Osteoblast (primary cell): ENCODE measurements at regions not wholly inside any gene's neighbourhood (a gene's known extent, or its start where the extent isn't known, plus 50 kb on each side); places are given as distances from the start of the nearest gene placed in this dataset.

ENCODE experiments used
- DNase-seq: peaks from one replicate; pipeline ENCODE4 v3.0.0; 2011; ENCODE audit warnings: low spot score, mixed read lengths; ENCODE audit not compliant: insufficient read length; ENCODE audit errors: missing footprints
- H2AFZ ChIP-seq: 2 replicates; pipeline ENCODE4 v1.6.0; 2011; ENCODE audit warnings: mild to moderate bottlenecking, low read length
- H3K27ac ChIP-seq: 2 replicates; pipeline ENCODE4 v1.5.1; 2011; ENCODE audit warnings: mild to moderate bottlenecking, low read depth, low read length, moderate library complexity
- H3K27me3 ChIP-seq: 2 replicates; pipeline ENCODE4 v1.6.0; 2012; ENCODE audit warnings: mild to moderate bottlenecking, control low read depth, inconsistent platforms, low read length, moderate library complexity; ENCODE audit not compliant: insufficient read depth
- H3K36me3 ChIP-seq: 2 replicates; pipeline ENCODE4 v1.5.1; 2011; ENCODE audit warnings: mild to moderate bottlenecking, low read length, control low read depth, moderate library complexity; ENCODE audit not compliant: insufficient read depth
- H3K4me1 ChIP-seq: 2 replicates; pipeline ENCODE4 v1.5.1; 2011; ENCODE audit warnings: mild to moderate bottlenecking, low read length, control low read depth, moderate library complexity; ENCODE audit not compliant: insufficient read depth
- H3K4me2 ChIP-seq: 2 replicates; pipeline ENCODE4 v1.6.0; 2011; ENCODE audit warnings: mild to moderate bottlenecking, low read length; ENCODE audit not compliant: insufficient read depth
- H3K4me3 ChIP-seq: fragments of 200-600 bp; sonication (generic); 3 replicates; pipeline ENCODE4 v1.5.1; 2012; ENCODE audit warnings: mild to moderate bottlenecking, low read length, inconsistent platforms; ENCODE audit not compliant: insufficient read depth
- H3K79me2 ChIP-seq: 2 replicates; pipeline ENCODE4 v1.6.0; 2012; ENCODE audit warnings: mild to moderate bottlenecking, low read length, control low read depth, inconsistent platforms; ENCODE audit not compliant: insufficient read depth
- H3K9me3 ChIP-seq: 2 replicates; pipeline ENCODE4 v1.5.1; 2011; ENCODE audit warnings: low read depth, low read length, control low read depth
- H4K20me1 ChIP-seq: 2 replicates; pipeline ENCODE4 v1.6.0; 2012; ENCODE audit warnings: mild to moderate bottlenecking, low read length, control low read depth; ENCODE audit not compliant: insufficient read depth
- CTCF ChIP-seq: IDR thresholded peaks from 2 replicates; pipeline ENCODE4 v1.5.1; 2011; ENCODE audit warnings: mild to moderate bottlenecking, low read depth, low read length, moderate library complexity; ENCODE audit errors: extremely low read depth

GRCh38 chr4:156193106-156193505 lies 239.4 kb upstream of the CTSO start:
- H4K20me1 ChIP-seq, result no peaks in the 10 kb centered on the region
- TF ChIP-seq CTCF, result no peak
- H3K27ac ChIP-seq, result no peak overlapping the region
- H3K79me2 ChIP-seq, result no peaks in the 10 kb centered on the region
- no peak overlapping the region for H2AFZ ChIP-seq
- H3K4me3 ChIP-seq, result no peak overlapping the region
- H3K27me3 ChIP-seq, result no peaks in the 10 kb centered on the region
- H3K36me3 ChIP-seq, result no peaks in the 10 kb centered on the region
- H3K4me2 ChIP-seq, result no peak overlapping the region
- DNase-seq, result no peak
- no peaks in the 10 kb centered on the region for H3K9me3 ChIP-seq
- peaks cover 2% of the 10 kb centered on the region for H3K4me1 ChIP-seq

DNA sequence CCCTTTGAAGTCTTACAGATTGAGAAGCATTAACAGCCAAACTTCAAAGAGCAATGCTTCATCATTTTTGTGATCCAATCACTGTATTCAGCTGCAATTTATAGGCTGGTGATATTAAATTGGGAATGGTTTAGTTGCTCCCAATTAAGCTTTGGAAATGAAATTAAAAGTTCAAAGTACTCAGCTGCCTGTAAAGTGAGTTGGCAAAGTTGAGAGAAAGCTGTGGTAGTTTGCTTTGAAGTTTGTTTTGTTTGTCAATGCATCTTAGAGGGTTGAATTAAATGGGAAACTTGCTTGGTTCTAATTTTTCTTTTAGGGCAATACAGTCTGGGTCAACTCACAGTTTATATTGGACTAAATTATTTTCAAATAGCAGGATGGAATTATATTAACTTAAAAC lies 238.4 kb upstream of the CTSO start:
- Histone ChIP-seq H4K20me1 (no peaks in the 10 kb centered on the region), H3K36me3 (no peaks in the 10 kb centered on the region), H3K4me2 (no peak overlapping the region), H3K27ac (no peak overlapping the region), H3K79me2 (no peaks in the 10 kb centered on the region), H3K4me3 (no peak overlapping the region), H3K4me1 (peaks cover 2% of the 10 kb centered on the region), H3K9me3 (no peaks in the 10 kb centered on the region), H2AFZ (no peak overlapping the region), H3K27me3 (no peaks in the 10 kb centered on the region)
- no peak for TF ChIP-seq CTCF
- DNase-seq, result no peak

GRCh38 chr4:156191044-156191781 lies 237.5 kb upstream of the CTSO start:
- H3K27me3 ChIP-seq, result no peaks in the 10 kb centered on the region
- H4K20me1 ChIP-seq, result no peaks in the 10 kb centered on the region
- TF ChIP-seq CTCF, result no peak
- no peak overlapping the region for H3K27ac ChIP-seq
- DNase-seq, result no peak
- H2AFZ ChIP-seq, result no peak overlapping the region
- no peaks in the 10 kb centered on the region for H3K36me3 ChIP-seq
- H3K79me2 ChIP-seq, result no peaks in the 10 kb centered on the region
- H3K9me3 ChIP-seq, result no peaks in the 10 kb centered on the region
- no peak overlapping the region for H3K4me3 ChIP-seq
- no peak overlapping the region for H3K4me2 ChIP-seq
- peaks cover 2% of the 10 kb centered on the region for H3K4me1 ChIP-seq

GRCh38 chr4:156190615-156191014 lies 236.9 kb upstream of the CTSO start:
- no peaks in the 10 kb centered on the region for H3K27me3 ChIP-seq
- no peak overlapping the region for H3K4me3 ChIP-seq
- no peak overlapping the region for H3K27ac ChIP-seq
- no peaks in the 10 kb centered on the region for H3K79me2 ChIP-seq
- no peak overlapping the region for H3K4me2 ChIP-seq
- H2AFZ ChIP-seq, result no peak overlapping the region
- no peak for TF ChIP-seq CTCF
- H3K9me3 ChIP-seq, result no peaks in the 10 kb centered on the region
- no peaks in the 10 kb centered on the region for H3K36me3 ChIP-seq
- no peaks in the 10 kb centered on the region for H4K20me1 ChIP-seq
- no peak for DNase-seq
- peaks cover 2% of the 10 kb centered on the region for H3K4me1 ChIP-seq
